ENCODE measurements at regions not wholly inside any gene's neighbourhood (a gene's known extent, or its start where the extent isn't known, plus 50 kb on each side); places are given as distances from the start of the nearest gene placed in this dataset.

DNA sequence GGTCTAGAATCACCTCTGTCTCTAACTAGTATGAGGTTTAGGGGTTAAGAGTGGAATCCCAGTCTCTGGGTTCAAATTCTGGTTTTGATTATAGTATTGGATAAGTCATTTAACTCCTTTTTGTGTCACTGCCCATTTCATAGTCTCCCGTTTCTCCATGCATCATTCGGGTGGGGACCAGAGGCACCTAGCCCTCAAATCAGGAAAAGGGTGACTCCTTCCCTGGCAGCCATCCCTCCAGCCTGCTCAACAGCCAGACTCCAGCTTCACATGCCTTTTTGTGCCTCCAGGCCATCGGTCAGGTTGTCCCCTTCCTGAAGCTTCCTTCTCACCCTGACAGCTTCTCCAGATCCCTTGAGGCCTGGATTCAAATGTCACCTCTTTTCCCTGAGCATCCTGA, 139.8 kb downstream of the DHX35 start:
- TF ChIP-seq, protein P1, sequence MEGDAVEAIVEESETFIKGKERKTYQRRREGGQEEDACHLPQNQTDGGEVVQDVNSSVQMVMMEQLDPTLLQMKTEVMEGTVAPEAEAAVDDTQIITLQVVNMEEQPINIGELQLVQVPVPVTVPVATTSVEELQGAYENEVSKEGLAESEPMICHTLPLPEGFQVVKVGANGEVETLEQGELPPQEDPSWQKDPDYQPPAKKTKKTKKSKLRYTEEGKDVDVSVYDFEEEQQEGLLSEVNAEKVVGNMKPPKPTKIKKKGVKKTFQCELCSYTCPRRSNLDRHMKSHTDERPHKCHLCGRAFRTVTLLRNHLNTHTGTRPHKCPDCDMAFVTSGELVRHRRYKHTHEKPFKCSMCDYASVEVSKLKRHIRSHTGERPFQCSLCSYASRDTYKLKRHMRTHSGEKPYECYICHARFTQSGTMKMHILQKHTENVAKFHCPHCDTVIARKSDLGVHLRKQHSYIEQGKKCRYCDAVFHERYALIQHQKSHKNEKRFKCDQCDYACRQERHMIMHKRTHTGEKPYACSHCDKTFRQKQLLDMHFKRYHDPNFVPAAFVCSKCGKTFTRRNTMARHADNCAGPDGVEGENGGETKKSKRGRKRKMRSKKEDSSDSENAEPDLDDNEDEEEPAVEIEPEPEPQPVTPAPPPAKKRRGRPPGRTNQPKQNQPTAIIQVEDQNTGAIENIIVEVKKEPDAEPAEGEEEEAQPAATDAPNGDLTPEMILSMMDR (IDR thresholded peaks at IDR 0.05; ENCODE audit: insufficient read depth, low read length, poor library complexity, severe bottlenecking) = no peak
- TF ChIP-seq EZH2phosphoT487 (conservative IDR thresholded peaks at IDR 0.05; ENCODE audit: low read length) = no peak

Measured in SU-DHL-6 (cell line).